ENCODE measurements at regions not wholly inside any gene's neighbourhood (a gene's known extent, or its start where the extent isn't known, plus 50 kb on each side); places are given as distances from the start of the nearest gene placed in this dataset.

GRCh38 chr11:134579724-134580609, 167.9 kb upstream of the B3GAT1 start:
- TF ChIP-seq MAFK (IDR thresholded peaks at IDR 0.05; ENCODE audit: low read length) (no peak), ZNF512 (tag; IDR thresholded peaks at IDR 0.05) (no peak)
